GM19467 (cell line): ENCODE measurements at regions not wholly inside any gene's neighbourhood (a gene's known extent, or its start where the extent isn't known, plus 50 kb on each side); places are given as distances from the start of the nearest gene placed in this dataset.
"Not testable (repeated sequence)": the region's sequence is repeated elsewhere in the genome, so short reads cannot be mapped to it uniquely, and the experiment has no call there.

Experiments used
- ATAC-seq: cut with Tn5 transposase; IDR thresholded peaks from one replicate; pipeline ENCODE4 v1.9.1; 2021; ENCODE audit warnings: mild to moderate bottlenecking, moderate library complexity; ENCODE audit not compliant: unreplicated experiment

DNA sequence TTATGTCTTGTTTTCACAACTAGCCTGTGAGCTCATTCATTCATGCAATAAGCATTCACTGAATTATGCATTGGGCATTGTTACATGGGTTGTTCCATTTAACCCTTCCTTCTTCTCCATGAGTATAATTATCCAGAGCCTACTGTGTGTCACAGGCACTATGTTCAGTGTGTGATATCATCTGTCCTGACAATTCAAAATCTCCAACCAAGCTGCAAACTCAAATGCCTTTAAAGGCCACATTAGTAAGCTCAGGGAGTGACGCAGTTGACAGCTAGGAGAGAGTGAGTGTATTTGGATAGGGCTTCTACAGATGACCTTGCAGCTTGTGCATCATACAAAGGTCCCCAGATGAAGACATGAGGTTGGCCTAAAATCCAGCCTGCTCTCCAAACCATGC, 289.5 kb downstream of the OMA1 start:
- ATAC-seq: no peak

DNA sequence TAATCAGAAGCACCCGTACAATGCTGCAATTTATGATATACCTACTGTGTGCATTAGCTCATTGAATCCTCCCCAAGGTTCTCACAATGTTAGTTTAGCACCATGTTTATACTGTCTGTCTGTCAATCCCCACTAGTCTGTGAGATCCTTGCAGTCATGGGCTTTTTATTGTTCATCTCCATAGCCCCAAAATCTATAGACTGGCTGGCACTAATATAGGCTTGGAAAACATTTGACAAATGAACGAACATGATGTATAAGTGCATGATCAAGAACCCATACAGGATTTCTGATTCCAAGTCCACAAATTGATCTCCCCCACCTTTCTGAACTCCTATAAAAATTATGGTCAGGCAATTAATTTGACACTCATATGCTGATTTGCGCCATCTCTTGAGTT, 290.0 kb downstream of the OMA1 start:
- ATAC-seq: no peak

DNA sequence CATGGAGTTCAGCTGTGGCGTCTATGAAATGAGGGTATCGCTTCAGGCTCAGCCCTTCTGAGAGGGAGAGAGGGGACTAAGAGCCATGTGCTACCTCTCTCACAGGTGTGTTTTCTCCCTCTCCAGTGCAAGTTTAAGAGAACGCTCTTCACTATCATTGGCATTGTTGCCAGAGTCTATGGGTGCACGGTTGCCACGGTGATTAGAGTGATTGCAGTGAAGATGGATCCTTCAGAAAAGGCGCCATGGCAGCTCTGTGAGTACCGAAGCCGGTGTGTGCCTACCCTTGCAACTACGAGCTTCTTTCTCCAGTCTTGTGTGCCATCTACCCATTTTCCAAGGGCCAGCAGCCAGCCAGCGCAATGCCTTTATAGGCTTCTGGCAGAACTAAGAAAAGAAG, 290.5 kb downstream of the OMA1 start:
- ATAC-seq: no peak

DNA sequence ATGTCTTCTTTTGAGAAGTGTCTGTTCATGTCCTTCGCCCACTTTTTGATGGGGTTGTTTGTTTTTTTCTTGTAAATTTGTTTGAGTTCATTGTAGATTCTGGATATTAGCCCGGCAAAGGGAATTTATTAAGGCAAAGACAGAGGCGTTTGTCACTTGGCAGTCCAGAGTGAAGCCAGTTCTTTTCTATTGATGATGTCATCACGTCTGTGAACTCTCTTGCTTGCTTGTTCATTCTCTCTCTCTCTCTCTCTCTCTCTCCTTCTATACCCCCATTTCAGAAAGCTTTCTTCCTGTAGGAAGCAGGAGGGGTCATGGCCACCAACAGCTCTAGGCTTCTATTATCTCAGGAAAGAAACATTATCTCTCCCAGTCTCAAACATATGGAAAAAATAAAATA, 291.3 kb downstream of the OMA1 start:
- no peak for ATAC-seq

DNA sequence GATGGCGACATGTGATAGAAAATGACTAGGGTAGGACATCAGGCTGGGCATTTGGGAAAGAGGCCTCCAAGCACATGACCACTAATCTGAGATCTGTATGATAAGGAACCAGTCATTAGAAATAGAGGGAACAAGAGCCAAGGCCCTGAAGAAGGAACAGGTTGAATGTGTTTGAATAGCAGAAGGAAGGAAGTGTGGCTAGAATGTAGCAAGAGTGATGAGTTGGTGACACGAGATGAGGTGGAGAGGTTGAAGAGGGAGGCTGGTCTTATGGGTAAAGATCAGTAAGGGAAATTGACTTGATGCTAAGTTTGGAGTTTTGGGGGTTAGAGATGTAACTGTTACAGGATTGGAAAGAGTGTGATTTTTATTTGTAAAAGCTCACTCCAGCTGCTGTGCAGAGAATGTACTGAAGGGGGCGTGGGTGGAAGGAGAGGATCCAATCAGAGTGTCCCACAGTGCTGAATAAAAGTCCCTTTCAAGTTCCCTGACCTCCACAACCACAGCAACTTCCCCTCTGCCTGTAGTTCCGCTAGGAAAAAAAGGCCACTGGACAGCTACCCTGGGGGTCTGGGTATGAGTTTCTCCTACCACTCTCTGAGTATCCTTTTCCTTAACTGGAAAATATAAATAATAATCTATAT, 295.0 kb downstream of the OMA1 start:
- no peak for ATAC-seq

DNA sequence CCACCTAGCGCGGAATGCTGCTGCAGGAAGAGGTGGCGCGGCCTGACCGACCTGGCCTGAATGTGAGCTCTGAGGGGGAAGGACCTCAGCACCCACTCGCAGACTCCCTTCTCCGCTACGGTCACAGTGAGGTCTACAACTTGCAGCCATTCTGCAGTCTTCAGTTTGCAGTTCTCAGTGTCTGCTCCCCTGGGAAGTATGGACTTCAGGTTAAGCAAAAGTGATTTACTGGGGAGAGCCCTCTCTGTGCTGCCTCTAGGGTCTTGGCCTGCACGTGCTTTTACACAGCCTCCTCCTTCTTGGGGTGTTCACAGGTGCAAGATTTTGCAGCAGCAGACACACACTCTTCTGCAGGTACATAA, 296.0 kb downstream of the OMA1 start:
- no peak for ATAC-seq

DNA sequence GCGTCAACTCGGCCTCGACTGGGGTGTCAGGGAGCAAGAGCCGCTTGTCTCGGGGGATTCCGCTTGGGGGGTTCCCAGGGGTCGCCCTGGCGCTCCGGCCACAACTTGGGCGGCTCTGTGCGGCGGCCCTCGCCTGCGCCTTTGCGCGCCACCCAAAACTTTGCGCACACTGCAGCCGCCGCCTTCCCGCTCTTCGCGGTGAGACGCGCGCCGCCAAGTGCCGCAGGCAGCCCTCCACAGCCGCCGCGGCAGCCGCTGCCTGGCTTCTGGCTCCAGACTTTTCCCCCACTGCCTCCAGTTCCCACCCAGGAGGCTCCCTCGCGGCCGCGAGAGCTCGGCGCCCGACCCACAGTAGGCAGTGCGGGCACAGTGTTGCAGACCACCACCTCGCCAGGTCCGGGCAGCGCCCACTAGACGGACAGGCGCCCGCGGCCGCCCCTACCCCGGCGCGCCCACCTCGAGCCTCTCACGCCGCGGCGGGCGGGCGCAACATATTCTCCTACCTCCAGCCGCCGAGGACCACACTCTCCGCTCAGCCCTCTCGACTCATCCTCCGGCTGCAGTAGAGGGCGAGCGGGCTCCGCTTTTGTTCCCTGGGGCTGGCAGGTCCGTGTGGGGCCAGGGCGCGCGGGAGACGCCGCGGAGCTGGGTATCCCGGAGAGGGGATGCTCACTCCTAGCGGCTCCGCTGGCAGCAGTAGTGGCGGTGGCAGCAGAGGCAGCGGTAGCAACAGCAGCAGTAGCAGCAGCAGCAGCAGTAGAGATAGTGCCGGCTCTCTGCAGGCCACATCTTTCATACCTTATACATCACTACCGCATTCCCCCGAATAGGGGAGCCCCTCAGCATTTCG, 296.6 kb downstream of the OMA1 start:
- ATAC-seq: no peak

DNA sequence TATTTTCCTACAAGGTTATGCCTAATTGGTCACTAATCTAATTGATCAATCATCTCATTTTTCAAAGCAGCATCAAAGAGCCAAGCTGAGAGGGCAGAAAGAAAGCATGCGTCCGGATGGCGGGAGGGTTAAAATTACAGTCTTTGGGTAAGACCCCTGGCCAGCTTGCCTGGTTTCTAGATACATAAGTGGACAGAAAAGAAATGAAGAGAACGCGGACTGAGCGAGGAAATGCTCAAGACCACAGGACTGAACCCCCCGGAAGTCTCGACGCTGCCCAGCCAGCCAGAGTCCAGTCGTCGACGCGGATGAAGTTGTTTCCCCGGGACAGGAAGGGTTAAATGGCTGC, 297.2 kb downstream of the OMA1 start:
- no peak for ATAC-seq

DNA sequence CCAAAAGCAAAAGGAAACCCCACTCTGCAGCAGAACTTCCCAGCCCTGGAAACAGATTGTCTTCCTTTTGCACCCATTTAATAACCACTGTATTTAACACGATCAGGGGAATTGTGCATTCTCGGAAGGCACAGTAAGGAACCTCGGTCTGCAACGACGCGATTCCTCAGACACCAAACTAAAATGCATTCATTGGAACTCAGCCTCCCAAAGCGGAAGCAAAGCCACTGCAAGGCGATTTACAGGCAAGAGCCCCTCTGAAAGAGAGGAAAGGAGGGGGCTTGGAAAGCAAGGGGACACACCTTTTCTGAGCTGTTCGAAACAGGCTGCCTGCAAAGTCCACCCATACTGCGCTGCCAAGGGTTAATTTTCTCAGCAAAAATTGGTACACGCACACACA, 297.7 kb downstream of the OMA1 start:
- no peak for ATAC-seq

DNA sequence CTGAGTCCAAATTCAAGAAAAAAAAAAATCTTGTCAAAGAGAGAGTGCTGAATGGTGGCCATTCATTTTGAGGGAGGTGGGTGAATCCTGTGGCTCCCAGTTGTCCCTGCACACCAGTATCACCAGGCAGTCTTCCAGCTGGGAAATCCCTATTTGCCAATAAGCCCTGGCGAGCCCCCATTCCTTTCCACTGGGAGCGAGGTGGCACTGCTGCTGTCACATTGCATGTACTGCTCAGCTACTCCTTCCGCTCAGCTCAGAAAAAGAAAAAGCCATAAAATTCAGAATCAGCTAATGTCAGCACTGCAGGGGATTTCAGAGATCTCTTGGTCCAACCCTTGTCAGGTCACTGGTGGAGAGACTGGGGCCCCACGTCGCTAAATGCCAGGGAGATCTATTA, 298.5 kb downstream of the OMA1 start:
- ATAC-seq: no peak

DNA sequence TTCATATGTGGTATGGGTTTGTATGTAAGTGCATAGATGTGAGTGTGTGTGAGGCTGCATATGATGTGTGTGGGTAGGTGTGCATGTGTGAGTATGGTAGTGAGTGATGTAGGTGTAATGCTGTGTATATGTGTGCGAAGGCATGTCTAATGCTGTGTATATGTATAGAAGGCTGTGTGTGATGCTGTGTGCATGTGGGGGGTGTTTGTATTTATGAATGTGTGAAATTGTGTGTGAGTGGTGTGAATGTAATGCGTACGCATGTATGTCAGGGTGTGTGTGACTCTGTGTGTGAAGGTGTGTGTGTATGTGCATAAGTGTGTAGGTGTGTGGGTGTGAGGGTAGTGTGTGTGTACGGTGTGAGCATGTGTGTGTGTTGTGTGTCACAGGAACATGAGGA, 300.0 kb downstream of the OMA1 start:
- no peak for ATAC-seq

DNA sequence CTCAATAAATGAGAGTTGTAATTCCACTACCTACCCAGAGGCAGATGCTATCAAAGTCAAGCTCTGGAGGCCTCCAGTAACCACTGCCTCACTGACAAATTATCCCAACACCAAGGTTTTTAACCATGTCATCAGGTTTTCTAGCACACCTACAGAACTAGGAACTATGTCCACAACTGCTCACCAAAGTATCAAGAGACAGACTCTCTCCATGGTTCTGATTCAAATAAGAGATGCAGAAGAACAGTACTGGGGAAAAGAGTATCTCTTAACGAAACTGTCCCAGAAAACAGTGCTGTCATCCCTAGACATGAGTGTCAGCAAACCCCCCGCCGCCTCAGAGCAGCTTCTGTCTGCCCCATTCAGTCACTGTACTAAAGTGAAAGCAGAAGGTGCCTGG, 301.7 kb downstream of the OMA1 start:
- no peak for ATAC-seq

DNA sequence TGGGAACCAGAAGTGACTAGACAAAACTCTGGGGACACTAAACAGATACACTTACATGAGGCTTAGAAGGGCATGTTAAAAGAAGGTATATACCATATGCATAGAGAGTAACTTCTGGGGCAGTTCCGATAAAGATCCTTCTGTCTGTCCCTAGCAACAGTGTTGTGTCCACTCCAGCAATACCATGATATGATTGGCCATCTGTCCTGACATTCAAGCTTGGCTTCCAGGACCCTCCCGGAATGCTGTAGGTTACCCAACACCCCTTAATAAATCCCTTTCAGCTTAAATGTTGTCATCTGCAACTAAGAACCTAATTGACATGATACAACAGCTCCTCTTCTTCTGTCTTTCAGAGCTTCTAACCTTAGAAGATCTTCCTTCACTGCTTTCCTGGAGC, 307.7 kb downstream of the OMA1 start:
- no peak for ATAC-seq

DNA sequence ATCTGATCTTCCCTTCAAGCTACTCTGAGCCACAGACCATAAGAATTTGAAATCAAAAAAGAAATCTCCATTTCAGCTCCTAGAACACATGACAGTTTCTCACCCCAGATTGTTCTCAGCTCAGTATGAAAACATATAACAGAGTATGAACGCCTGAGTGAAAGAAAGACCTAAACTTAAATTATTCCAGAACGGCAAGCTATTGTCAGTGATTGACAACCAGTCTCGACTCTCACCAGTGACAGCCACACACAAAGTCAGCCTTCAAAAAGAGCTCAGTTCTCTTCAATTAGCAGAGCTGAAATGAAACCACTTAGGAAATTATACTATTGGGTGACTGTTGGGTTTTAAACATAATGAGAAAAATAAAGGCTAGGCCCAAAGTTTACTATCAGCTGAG, 312.8 kb downstream of the OMA1 start:
- no peak for ATAC-seq

DNA sequence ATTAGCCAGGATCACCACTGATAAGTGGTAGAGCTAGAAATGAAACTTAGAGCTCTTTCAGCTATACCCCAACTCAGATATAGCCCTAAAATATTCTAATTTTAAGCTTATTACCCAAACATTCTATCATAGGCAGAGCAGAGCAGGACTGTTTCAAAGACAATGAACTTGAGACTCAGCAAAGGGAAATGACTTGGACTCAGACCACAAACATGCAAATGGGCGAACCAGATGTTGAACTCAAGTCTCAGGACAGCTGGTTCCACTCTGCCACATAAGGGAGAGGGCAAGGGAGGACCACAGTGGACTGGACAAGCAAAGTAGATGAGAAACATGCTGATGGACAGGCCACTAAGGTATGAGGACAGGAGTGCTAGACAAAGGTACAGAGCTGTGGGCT, 315.3 kb downstream of the OMA1 start:
- no peak for ATAC-seq

DNA sequence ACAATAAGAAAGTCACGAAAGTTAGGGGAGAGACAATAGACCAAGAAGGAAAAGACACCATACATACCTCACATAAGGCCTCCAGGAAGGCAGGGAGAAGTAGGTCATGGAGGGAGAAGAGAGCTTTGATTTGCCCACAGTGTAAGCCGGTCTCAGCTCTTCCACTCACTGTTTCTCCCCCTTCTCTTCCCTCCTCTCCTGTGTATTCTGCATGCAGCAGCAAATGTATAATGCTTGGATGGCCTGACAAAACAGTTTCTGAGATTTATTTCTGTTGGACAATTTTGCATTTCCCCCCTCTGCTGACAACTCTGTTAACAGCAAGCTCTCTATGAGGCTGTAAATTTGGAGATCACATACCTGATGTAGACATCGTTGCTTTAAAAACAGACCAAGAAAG, 318.9 kb downstream of the OMA1 start:
- ATAC-seq: no peak

DNA sequence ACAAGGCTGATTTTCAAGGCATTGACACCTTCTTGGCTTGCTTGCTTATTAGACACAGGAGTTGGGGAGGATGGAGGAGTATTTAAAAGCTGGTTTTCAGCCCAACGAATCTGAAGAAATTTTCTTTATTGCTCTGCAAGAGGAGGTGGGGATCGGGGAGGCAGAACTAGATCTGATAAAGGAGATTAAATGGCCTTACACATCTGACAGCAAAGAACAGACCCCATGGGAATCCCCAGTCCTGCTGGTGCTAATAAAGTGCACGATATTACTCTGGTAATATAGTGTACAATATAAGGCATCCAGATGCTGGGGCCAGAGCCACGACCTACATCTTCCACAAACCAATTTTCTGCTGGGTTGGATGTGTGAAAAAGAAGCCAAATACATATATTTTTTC, 323.0 kb downstream of the OMA1 start:
- no peak for ATAC-seq

DNA sequence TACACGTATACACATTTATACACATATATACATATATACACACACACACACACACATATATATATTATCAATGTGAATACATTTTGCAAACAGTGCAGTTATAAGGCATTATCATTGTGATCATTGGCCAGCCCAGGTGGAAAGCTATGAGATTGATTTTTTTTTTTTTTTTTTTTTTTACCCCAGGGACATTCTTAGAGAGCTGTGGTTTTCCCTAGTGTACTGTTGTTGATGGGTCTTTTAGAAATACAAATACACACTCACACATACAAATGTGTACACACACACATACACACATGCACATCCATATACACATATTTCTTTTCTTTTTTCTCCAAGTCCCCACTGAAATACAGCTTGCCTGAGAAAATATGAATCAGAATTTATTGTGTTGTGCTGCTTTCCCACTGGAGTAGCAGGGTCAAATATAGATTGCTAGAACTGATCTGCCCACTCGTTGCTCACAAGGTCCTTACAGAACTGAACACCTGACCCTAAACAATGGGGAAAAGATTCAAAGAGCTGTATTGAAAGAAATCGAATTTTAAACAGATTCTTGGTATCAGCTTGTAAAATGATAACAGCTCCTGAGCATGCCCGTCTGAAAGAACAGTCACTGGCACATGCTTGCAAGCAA, 325.6 kb downstream of the OMA1 start:
- ATAC-seq: no peak

DNA sequence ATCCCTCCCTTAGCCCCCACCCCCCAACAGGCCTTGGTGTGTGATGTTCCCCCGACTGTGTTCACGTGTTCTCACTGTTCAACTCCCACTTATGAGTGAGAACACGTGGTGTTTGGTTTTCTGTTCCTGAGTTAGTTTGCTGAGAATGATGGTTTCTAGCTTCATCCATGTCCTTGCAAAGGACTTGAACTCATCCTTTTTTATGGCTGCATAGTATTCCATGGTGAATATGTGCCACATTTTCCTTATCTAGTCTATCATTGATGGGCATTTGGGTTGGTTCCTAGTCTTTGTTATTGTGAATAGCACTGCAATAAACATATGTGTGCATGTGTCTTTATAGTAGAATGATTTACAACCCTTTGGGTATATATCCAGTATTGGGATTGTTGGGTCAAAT, 330.4 kb downstream of the OMA1 start:
- not testable (repeated sequence) for ATAC-seq

DNA sequence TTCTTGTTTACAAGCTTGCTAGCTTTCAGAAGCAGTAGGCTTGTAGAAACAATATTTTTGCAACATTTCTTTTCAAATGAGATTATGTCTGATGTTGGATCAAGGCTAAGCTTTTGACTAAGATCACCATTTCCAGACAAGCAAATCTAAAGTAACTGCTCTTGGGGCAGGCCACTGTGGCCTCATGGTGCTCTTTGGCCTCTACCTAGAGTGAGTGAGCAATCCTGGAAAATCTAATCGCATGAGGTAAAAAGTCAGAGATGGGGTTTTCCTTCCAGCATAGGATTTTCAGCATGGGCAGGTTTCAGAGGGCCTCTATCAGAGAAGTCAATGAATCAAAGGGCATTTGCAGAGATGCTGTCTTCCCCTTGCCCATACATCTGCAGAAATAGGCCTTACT, 331.9 kb downstream of the OMA1 start:
- ATAC-seq: no peak

DNA sequence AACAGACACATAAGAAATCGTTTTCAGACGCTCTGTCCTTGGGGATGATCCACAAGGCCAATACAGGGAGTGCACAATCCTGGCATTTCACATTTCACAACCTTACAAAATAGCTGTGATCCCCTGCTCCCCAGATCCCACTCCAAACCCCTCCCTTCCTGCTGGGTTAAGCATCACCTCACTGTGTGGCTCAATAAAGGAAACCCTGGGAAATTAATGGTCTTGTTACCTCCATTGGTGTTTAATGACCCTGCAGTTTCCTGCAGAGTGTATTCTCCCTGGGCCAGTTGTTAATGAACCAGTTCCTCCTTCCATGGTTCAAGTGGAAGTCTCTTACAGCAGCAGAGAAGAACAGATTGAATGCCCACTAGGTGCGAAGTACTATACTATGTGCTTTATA, 334.7 kb downstream of the OMA1 start:
- ATAC-seq: no peak

DNA sequence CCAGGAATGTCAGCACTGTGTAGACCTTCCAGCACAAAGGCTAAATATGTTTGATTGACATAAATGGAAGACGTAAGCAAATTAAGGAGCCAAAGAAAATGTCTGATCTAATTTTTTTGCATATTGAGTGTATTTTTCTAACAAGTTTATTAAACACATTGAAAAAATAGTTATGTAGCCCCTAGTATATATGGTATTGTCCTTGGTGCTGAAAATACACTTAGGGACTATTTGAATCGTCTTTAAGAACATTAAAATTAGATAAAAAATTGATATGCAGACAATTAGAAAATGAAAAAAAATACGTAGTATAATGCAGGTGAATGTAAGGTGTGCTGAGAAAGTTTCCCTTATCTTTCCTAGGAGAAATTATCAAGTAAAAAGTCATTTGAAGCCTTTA, 337.0 kb downstream of the OMA1 start:
- no peak for ATAC-seq
